SU-DHL-6 (cell line): ENCODE measurements at regions not wholly inside any gene's neighbourhood (a gene's known extent, or its start where the extent isn't known, plus 50 kb on each side); places are given as distances from the start of the nearest gene placed in this dataset.

Experiments used
- CTCF ChIP-seq: fragments of 200-600 bp; sonication (generic); IDR thresholded peaks from one replicate; pipeline ENCODE4 v1.5.1; 2017; ENCODE audit warnings: antibody characterized with exemption, mild to moderate bottlenecking, low read length, moderate library complexity; ENCODE audit not compliant: insufficient read depth, poor library complexity, severe bottlenecking
- EZH2phosphoT487 ChIP-seq: fragments of 200-600 bp; sonication (generic), shearing (Covaris generic); conservative IDR thresholded peaks from 2 replicates; pipeline ENCODE4 v1.6.1; 2018; ENCODE audit warnings: mild to moderate bottlenecking, antibody characterized with exemption, low read length, moderate library complexity, mixed read lengths

- TF ChIP-seq CTCF (no peak), EZH2phosphoT487 (no peak)
Observed at GRCh38 chrX:149282909-149283308, 222.2 kb downstream of the IDS start.
